HG02981 (cell line): ENCODE measurements at regions not wholly inside any gene's neighbourhood (a gene's known extent, or its start where the extent isn't known, plus 50 kb on each side); places are given as distances from the start of the nearest gene placed in this dataset.

Source experiments
- ATAC-seq: cut with Tn5 transposase; IDR thresholded peaks from one replicate; pipeline ENCODE4 v1.9.1; 2021; ENCODE audit warnings: mild to moderate bottlenecking, moderate library complexity; ENCODE audit not compliant: unreplicated experiment

GRCh38 chr6:19128701-19129100 is 708.5 kb upstream of the ID4 start:
- no peak for ATAC-seq

GRCh38 chr6:19135706-19136105 is 701.5 kb upstream of the ID4 start:
- ATAC-seq, result no peak

GRCh38 chr6:19137505-19137904 is 699.7 kb upstream of the ID4 start:
- no peak for ATAC-seq

GRCh38 chr6:19142275-19142674 is 694.9 kb upstream of the ID4 start:
- ATAC-seq, result no peak

GRCh38 chr6:19150307-19150706 is 686.9 kb upstream of the ID4 start:
- no peak for ATAC-seq

GRCh38 chr6:19153270-19153980 is 683.7 kb upstream of the ID4 start:
- no peak for ATAC-seq

- no peak for ATAC-seq
These were observed 683.2 kb upstream of the ID4 start for GRCh38 chr6:19153981-19154295.

- ATAC-seq, result no peak
These were observed 680.7 kb upstream of the ID4 start for GRCh38 chr6:19156443-19156842.

- no peak for ATAC-seq
These were observed 679.7 kb upstream of the ID4 start for GRCh38 chr6:19157486-19157885.

GRCh38 chr6:19158586-19158985 is 678.6 kb upstream of the ID4 start:
- no peak for ATAC-seq

GRCh38 chr6:19159089-19159488 is 678.1 kb upstream of the ID4 start:
- no peak for ATAC-seq

- no peak for ATAC-seq
These were observed 677.6 kb upstream of the ID4 start for GRCh38 chr6:19159561-19159960.

- ATAC-seq, result no peak
These were observed 677.0 kb upstream of the ID4 start for GRCh38 chr6:19160081-19160730.

GRCh38 chr6:19167251-19167650 is 669.9 kb upstream of the ID4 start:
- ATAC-seq, result no peak

GRCh38 chr6:19169366-19169765 is 667.8 kb upstream of the ID4 start:
- ATAC-seq, result no peak

- ATAC-seq, result no peak
These were observed 662.1 kb upstream of the ID4 start for GRCh38 chr6:19175023-19175422.

- ATAC-seq, result no peak
These were observed 656.7 kb upstream of the ID4 start for GRCh38 chr6:19180348-19181072.

GRCh38 chr6:19181211-19181610 is 656.0 kb upstream of the ID4 start:
- ATAC-seq, result no peak

- no peak for ATAC-seq
These were observed 643.5 kb upstream of the ID4 start for GRCh38 chr6:19193624-19194023.

- ATAC-seq, result no peak
These were observed 632.7 kb upstream of the ID4 start for GRCh38 chr6:19204445-19204844.

GRCh38 chr6:19205076-19205475 is 632.1 kb upstream of the ID4 start:
- ATAC-seq, result no peak

- ATAC-seq, result no peak
These were observed 628.0 kb upstream of the ID4 start for GRCh38 chr6:19209202-19209601.
